Heart left ventricle (tissue), 16 donors: ENCODE measurements at regions not wholly inside any gene's neighbourhood (a gene's known extent, or its start where the extent isn't known, plus 50 kb on each side); places are given as distances from the start of the nearest gene placed in this dataset.
A peak's percentile ranks its signal among the peaks of the same experiment; 100 is the strongest.
"Not testable (repeated sequence)": the region's sequence is repeated elsewhere in the genome, so short reads cannot be mapped to it uniquely, and the experiment has no call there.

Experiments used
- ATAC-seq, 4 donors: fragments of 200-7000 bp; cut with Tn5 transposase; one replicate each; pipeline ENCODE4 v1.9.1; 2020 to 2022; ENCODE audit warnings: moderate library complexity in 4 of 4, mild to moderate bottlenecking in 3 of 4, moderate number of reproducible peaks in 1 of 4
- DNase-seq, 5 donors: peaks; one replicate each; pipeline ENCODE4 v3.0.0-alpha.2; 2020
- H3K27ac ChIP-seq, 12 donors: fragments of 200-600 bp; sonication (generic) in 4 of 12; one replicate each; pipeline versions ENCODE4 v1.5.0 to v1.8.0; 2016 to 2022; ENCODE audit warnings: mild to moderate bottlenecking in 2 of 12
- H3K27me3 ChIP-seq, 9 donors: fragments of 200-600 bp; sonication (generic) in 2 of 9; one replicate each; pipeline versions ENCODE4 v1.5.1 to v1.8.0; 2016 to 2022; ENCODE audit warnings: mild to moderate bottlenecking in 3 of 9
- H3K36me3 ChIP-seq, 9 donors: fragments of 200-600 bp; sonication (generic) in 2 of 9; one replicate each; pipeline versions ENCODE4 v1.5.0 to v1.8.0; 2018 to 2022; ENCODE audit warnings: mild to moderate bottlenecking in 2 of 9
- H3K4me1 ChIP-seq, 12 donors: fragments of 200-600 bp; sonication (generic) in 4 of 12; one replicate each; pipeline versions ENCODE4 v1.5.0 to v1.8.0; 2016 to 2022; ENCODE audit warnings: mild to moderate bottlenecking in 3 of 12
- H3K4me3 ChIP-seq, 12 donors: fragments of 200-600 bp; sonication (generic) in 4 of 12; one replicate each; pipeline versions ENCODE4 v1.5.0 to v1.8.0; 2017 to 2022; ENCODE audit warnings: mild to moderate bottlenecking in 9 of 12, moderate library complexity in 4 of 12
- H3K9me3 ChIP-seq, 12 donors: fragments of 200-600 bp; sonication (generic) in 4 of 12; one replicate each; pipeline versions ENCODE4 v1.5.0 to v1.8.0; 2016 to 2022; ENCODE audit warnings: mild to moderate bottlenecking in 1 of 12
- WGBS, 4 donors: extraction: QIAGEN DNeasy Blood & Tissue Kit in 2 of 4; methylation state at CpG; one replicate each; pipeline versions ENCODE4 v1.1.5 to v1.1.7; 2013 to 2018; 5-methylcytosine and 5-hydroxymethylcytosine counted together
- intact Hi-C, 10 donors: fragments of 100-400 bp; cut with DNase I; formaldehyde crosslinking; loops; one replicate each; pipeline versions ENCODE4 v1.11.1 to v1.14.2; 2022
- donor health status: ischemic (EF 13 %, LVEDD 7.1; RV severe dilation, severe dysfunction).
- donor health status: healthy with polysubstance abuse.
- donor health status: DM: no; HTN: yes; CAD: no.
- donor health status: DM: no; HTN: no; CAD: no.
- donor health status: ischemic (EF 25% LVEDD 6.9; RV normal size, moderate dysfunction).
- donor health status: ischemic (EF 25% LVEDD 5.7; RV mildly dilated, moderate dysfunction).
- donor health status: healthy.
- donor health status: DM: yes; HTN: yes; CAD: no.
- donor health status: ischemic (EF 35%, LVEDD 5.7; RV mildly dilated, moderate dysfunction).
- donor health status: nonischemic (EF 11% LVEDD 7.7; RV severe dilation, severe dysfunction).
- donor health status: DM: yes; HTN: yes; CAD: no.
- donor health status: PGD.
- donor health status: ischemic (EF 29% LVEDD 5.4; RV normal size, mild dysfunction).
- donor health status: nonischemic (EF 23%, LVEDD 6.1; RV moderate dilation, normal function).

DNA sequence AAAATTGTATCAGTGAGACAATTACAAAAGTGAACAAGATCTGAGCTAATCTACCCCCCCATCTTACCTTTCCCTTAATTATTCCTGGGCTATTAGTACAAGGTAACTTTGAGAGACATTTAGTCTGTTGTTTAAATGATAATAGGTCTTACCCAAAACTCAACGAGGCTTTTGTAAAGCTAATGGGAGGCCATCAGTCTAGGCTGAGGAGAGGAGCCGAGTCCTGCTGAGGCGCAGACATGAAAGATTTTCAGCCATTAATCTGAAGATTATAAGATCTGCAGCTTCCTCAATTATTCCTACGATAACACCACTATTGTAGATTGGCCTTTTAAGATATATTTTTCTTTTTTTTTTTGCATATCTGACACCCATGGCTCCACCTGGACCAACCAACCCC, 810.5 kb downstream of the PCDH11X start:
- H3K27me3 ChIP-seq, H3K9me3 ChIP-seq, intact Hi-C loops, DNase-seq, H3K4me3 ChIP-seq, H3K27ac ChIP-seq, ATAC-seq, H3K36me3 ChIP-seq, H3K4me1 ChIP-seq: not testable (repeated sequence)
- WGBS, 4 donors = 46 to 66% (median 57%) methylated on average over 4 of the region's 4 CpGs

DNA sequence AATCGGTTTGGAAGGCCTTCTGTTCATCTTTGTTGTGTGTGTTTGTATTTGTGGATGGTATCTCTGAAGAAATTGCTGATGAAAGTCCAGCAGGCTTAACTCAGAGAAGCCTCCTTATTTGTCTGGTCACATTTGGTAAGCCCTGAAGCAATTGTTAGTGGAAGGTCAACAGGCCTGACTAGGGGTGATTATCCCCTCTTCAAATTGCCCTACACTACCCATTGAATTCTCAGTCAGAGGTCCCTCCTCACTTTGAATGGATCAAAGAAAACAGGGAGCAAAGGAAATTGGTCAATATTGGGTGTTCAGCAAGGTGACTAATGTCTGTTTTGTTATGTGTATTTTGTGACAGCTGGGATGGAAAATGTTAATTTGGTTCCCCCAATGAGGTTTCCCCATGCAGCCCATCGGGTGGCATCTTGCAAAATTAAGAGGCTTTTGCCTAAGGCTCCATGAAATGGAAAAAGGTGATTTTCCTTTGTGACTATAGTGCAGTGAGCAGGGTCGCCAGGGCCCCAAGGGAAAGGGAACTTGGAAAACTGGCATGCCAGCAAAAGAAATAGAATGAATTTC, 811.6 kb downstream of the PCDH11X start:
- intact Hi-C loops, ATAC-seq, H3K36me3 ChIP-seq, H3K27ac ChIP-seq, H3K4me3 ChIP-seq, DNase-seq, H3K9me3 ChIP-seq, H3K4me1 ChIP-seq, H3K27me3 ChIP-seq: not testable (repeated sequence)
- WGBS, 4 donors = 7 to 25% (median 17%) methylated on average over 2 to 3 of the region's 3 CpGs

DNA sequence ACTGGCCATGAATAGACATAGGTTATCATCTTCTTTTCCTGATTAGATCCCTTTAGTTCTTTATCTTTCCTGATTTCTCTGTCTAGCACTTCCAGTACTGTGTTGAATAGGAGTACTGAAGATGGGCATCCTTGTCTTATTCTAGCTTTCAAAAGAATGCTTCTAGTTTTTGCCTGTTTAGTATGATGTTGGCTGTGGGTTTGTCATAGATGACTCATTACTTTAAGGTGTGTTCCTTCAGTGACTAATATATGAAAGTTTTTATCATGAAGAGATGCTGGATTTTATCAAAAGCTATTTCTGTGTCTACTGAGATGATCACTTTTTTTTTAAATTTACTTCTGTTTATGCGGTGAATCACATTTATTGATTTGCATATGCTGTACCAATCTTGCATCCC, 832.3 kb downstream of the PCDH11X start:
- intact Hi-C loops, H3K27me3 ChIP-seq, DNase-seq, H3K27ac ChIP-seq, H3K4me3 ChIP-seq, H3K9me3 ChIP-seq, H3K4me1 ChIP-seq, H3K36me3 ChIP-seq, ATAC-seq: not testable (repeated sequence)
- WGBS, 4 donors = 92 to 100% (median 97%) methylated on average over 1 of the region's 1 CpG

DNA sequence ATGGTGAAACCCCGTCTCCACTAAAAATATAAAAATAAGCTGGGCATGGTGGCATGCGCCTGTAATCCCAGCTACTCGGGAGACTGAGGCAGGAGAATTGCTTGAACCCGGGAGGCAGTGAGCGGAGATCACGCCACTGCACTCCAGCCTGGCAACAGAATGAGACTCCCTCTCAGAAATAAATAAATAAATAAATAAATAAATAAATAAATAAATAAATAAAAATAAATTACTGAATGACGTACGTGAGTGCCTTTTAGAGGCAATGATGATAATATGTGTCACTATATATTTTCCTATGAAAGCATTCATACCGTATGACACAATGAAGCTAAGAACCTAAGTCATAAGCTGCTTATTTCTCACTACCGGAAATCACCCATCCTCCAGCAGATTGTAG, 847.5 kb downstream of the PCDH11X start:
- H3K4me3 ChIP-seq, H3K36me3 ChIP-seq, H3K4me1 ChIP-seq, H3K27me3 ChIP-seq, H3K27ac ChIP-seq, DNase-seq, ATAC-seq, H3K9me3 ChIP-seq, intact Hi-C loops: not testable (repeated sequence)
- 92 to 95% (median 93%) methylated on average over 10 of the region's 10 CpGs for whole genome bisulfite sequencing, 4 donors

DNA sequence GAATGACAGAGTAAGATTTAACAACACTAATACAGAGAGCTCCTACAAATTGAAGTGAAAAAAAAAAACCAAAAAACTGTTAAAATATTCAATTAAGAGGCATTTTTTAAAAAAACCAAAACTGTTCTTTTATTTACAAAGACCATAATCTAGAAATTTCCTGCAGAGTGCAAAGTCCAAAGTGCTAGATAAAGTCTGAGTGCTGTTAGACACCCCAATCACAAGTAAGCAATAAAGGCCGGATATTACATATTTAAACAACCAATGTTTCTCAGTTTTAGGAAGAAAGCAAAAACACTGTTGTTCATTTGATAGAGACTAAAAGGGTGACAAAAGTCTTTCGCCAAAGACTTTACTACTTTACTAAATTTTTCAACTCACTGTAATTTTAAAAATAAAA, 878.4 kb downstream of the PCDH11X start:
- WGBS, 4 donors = 83 to 92% (median 90%) methylated on average over 2 of the region's 2 CpGs
- DNase-seq, H3K27ac ChIP-seq, H3K4me3 ChIP-seq, H3K27me3 ChIP-seq, ATAC-seq, H3K9me3 ChIP-seq, H3K4me1 ChIP-seq, intact Hi-C loops, H3K36me3 ChIP-seq: not testable (repeated sequence)

DNA sequence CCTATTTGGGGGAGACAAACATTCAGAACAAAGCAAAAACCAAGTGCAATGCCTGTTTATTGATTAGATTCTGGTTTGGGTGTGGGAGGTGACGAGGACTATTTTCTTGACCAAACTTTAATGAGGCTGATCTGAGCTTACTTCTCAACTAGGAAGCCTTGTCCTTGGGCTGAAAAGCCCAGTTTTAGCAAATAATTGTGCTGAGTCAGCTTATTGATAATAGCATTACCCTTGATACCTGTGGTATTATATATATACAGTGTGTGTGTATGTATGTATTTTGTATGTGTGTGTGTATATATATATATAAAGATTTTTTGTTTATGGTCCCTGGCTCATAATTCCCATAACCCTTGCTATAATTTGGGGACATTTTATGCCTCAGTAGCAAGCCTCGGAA, 880.6 kb downstream of the PCDH11X start:
- intact Hi-C loops = not testable (repeated sequence)

DNA sequence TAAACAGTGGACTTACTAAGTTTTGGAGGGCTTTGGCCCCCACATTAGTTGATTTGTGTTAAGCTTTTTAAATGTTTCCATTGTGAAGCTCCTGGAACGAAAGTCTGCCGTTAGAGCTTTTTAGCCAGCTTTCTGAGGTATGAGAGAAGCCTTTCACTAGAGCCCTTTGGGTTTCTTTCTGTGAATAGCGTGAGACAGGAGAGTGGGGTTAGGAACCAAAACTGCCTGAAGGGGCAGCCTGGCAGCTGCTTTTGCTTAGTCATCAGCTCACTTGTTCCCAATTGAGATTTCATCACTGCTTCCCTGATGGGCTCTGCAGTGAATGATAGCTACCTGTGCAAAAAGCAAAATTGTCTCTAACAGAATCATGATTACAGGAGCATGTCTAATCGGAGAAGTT, 913.6 kb downstream of the PCDH11X start:
- 75 to 84% (median 82%) methylated on average over 4 of the region's 4 CpGs for WGBS, 4 donors
- DNase-seq, ATAC-seq, H3K4me1 ChIP-seq, H3K9me3 ChIP-seq, H3K36me3 ChIP-seq, H3K27ac ChIP-seq, H3K27me3 ChIP-seq, intact Hi-C loops, H3K4me3 ChIP-seq: not testable (repeated sequence)

More for the DNA sequence above, 880.6 kb downstream of the PCDH11X start:
- not testable (repeated sequence) for H3K9me3 ChIP-seq, H3K4me1 ChIP-seq, H3K36me3 ChIP-seq, DNase-seq, H3K27ac ChIP-seq, H3K4me3 ChIP-seq, ATAC-seq, H3K27me3 ChIP-seq
- 73 to 85% (median 74%) methylated on average over 1 to 2 of the region's 2 CpGs for WGBS, 4 donors

DNA sequence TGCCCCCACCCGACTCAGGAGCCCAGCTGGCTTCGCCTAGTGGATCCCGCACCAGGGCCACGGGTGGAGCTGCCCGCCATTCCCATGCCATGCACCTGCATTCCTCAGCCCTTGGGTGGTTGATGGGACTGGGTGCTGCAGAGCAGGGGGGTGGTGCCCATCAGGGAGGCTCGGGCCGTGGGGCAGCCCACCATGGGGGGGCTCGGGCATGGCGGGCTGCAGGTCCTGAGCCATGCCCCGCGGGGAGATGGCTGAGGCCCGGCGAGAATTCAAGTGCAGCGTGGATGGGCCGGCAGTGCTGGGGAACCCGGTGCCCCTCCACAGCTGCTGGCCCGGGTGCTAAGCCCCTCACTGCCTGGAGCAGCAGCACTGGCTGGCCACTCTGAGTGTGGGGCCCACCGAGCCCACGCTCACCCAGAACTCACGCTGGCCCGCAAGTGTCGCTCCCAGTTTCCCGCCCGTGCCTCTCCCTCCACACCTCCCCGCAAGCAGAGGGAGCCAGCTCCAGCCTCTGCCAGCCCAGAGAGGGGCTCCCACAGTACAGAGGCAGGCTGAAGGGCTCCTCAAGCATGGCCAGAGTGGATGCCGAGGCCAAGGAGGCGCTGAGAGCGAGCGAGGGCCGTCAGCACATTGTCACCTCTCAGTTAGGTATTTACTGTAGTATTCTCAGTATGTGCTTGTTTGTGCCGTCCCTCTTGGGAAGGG, 920.4 kb downstream of the PCDH11X start:
- not testable (repeated sequence) for H3K27ac ChIP-seq
- DNase-seq = peak in 1 of 5 donors; percentile 37

DNA sequence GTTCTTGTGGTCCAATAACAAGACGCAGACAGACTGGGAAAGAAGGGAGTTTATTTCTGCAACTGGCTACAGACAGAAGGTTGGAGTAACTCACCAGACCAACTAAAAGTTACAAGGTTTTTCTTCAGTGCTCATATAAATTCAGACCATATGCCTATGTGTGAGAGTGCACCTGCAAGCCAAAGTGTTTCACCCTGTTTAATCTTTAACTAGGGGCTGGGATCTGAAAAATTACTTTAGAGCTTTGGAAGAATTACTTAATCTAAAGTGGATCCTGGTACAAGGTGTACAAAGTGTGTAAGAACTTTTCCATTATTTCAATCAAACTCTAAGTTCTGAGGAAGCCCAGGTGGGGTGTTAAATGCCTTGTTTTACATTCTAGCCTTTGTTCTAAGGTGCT, 930.6 kb downstream of the PCDH11X start:
- intact Hi-C loops, ATAC-seq: not testable (repeated sequence)
- 85 to 100% (median 95%) methylated on average over 1 of the region's 1 CpG for WGBS, 4 donors

More for the DNA sequence above, 920.4 kb downstream of the PCDH11X start:
- H3K4me3 ChIP-seq, H3K4me1 ChIP-seq, H3K9me3 ChIP-seq, H3K27me3 ChIP-seq, ATAC-seq, H3K36me3 ChIP-seq, intact Hi-C loops: not testable (repeated sequence)
- 88 to 93% (median 92%) methylated on average over 21 to 31 of the region's 31 CpGs for WGBS, 4 donors

More for the DNA sequence above, 930.6 kb downstream of the PCDH11X start:
- not testable (repeated sequence) for H3K27me3 ChIP-seq, H3K27ac ChIP-seq, H3K36me3 ChIP-seq, H3K4me3 ChIP-seq, H3K4me1 ChIP-seq, H3K9me3 ChIP-seq, DNase-seq
